ENCODE measurements at regions not wholly inside any gene's neighbourhood (a gene's known extent, or its start where the extent isn't known, plus 50 kb on each side); places are given as distances from the start of the nearest gene placed in this dataset.

GRCh38 chr6:44642349-44642748, 254.8 kb downstream of the CDC5L start:
- no peak for DNase-seq

- peak; percentile 77 for DNase-seq
These were observed 255.5 kb downstream of the CDC5L start for GRCh38 chr6:44642870-44643522.

- DNase-seq: no peak
These were observed 257.8 kb downstream of the CDC5L start for GRCh38 chr6:44645276-44645675.

DNA sequence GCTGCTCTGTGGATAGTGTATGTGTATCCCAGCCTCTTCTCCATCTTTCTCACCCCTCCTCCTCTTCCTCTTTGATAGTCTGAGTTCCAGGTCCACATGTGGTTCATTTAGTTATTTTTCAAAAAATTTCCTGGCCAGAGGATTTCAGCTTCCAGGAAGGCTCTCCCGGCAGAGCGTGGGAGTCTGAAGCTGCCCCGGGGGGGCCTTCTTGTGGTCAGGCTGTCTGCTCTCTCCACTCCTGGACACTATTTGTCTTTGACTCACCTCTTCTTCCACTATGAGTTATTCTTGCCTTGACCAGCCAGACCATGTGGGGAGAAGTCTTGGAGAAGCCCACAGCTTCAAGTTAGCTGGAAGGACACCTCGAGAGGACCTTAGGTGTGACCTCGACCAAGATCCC, 258.8 kb downstream of the CDC5L start:
- DNase-seq: no peak

- no peak for DNase-seq
These were observed 262.0 kb downstream of the CDC5L start for GRCh38 chr6:44649365-44650025.

GRCh38 chr6:44650495-44650894, 263.0 kb downstream of the CDC5L start:
- no peak for DNase-seq

DNA sequence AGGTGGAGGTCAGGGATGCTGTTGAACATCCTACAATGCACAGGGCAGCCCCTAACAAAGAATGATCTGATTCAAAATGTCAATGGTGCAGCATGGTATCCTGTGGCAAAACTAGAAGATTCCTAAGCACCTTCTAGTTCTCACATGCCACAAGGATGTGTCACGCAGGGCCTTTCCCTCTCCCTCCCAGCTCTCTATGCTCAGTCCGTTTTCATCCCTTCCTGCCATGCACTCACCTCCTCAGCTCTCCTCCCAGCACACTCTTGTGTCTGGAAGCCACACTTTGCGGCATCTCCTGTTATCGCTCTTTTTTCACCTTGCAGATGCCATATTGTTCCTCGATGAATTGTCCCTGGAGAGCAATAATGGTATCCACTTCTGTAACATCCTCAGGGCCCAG, 263.4 kb downstream of the CDC5L start:
- no peak for DNase-seq

GRCh38 chr6:44651604-44652003, 264.1 kb downstream of the CDC5L start:
- DNase-seq: no peak

- no peak for DNase-seq
These were observed 265.0 kb downstream of the CDC5L start for GRCh38 chr6:44652547-44652946.

DNA sequence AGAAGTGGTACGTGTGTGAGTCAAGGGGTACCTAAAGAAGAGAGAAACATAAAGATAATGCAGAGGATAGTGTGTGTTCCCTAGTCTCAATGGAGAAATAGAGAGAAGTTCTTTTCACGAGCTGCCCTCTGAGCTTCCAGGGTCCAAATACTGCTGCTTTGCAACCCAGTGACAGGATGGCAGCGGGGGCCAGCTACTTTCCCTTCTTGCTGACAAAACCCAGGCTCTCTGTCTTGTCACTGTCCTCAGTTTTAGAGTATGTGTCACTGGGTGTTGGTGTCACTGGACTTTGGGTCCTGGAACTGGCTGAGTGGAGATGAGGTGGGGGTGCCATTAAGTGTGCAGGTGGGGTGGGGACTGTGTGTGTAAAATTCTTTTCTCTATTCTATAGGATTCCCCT, 265.6 kb downstream of the CDC5L start:
- DNase-seq: no peak

DNA sequence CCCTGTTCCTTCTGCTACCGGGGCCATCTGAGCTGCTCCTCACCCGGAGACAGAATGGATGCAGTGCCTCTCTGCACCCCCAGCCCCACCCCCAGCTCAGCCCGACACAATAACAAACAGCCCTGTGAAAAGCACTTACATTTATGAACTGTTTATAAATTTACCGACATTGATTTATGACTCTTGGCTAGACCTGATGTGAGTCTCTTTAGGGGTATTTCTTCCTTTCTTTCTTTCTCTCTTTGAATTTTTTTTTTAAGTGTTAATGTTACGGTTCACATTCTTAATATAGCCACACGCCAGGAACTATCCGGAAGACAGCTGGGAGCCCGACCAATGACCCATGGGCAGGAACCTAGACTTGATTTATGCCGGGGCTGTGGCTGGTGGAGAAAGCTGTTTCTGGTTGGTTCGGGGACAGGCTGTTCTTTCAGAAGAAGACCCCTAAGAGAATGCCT, 266.3 kb downstream of the CDC5L start:
- no peak for DNase-seq

- DNase-seq: peak; percentile 94
These were observed 268.2 kb downstream of the CDC5L start for GRCh38 chr6:44655412-44656342.

- no peak for DNase-seq
These were observed 269.2 kb downstream of the CDC5L start for GRCh38 chr6:44656691-44657090.

- DNase-seq: no peak
These were observed 269.8 kb downstream of the CDC5L start for GRCh38 chr6:44657206-44657819.

- DNase-seq: no peak
These were observed 271.1 kb downstream of the CDC5L start for GRCh38 chr6:44658571-44658970.

- DNase-seq: no peak
These were observed 272.2 kb downstream of the CDC5L start for GRCh38 chr6:44659726-44660125.

DNA sequence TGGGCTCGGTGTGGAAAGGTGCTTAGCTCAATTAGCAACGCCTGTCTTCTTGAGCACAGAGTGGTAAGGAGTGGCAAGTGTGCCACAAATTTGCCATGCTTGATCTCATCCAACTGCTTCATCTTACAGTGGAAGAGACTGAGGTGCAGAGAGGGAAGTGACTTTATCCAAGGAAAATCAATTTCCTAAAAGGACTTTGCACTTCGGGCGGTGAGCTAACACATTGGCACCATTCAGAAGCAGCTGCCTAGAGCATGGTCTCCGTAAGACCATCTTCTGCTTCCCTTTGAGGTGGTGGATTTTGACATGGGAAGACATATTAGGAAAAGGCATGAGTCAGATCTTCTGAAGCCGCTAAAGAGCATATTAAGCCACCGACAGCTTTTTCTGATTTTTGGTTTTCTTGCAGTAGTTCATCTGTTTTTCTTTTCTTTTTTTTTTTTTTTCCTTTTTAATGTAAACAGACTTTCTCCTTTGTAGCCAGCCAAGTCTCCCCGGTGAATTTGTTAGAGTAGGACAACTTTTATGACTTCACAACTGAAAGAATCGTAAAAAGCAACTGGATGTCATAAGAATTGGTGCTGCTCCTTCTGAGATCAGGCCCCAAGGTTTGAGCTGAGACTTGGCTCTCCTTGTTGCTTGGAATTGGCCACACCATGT, 273.2 kb downstream of the CDC5L start:
- no peak for DNase-seq

DNA sequence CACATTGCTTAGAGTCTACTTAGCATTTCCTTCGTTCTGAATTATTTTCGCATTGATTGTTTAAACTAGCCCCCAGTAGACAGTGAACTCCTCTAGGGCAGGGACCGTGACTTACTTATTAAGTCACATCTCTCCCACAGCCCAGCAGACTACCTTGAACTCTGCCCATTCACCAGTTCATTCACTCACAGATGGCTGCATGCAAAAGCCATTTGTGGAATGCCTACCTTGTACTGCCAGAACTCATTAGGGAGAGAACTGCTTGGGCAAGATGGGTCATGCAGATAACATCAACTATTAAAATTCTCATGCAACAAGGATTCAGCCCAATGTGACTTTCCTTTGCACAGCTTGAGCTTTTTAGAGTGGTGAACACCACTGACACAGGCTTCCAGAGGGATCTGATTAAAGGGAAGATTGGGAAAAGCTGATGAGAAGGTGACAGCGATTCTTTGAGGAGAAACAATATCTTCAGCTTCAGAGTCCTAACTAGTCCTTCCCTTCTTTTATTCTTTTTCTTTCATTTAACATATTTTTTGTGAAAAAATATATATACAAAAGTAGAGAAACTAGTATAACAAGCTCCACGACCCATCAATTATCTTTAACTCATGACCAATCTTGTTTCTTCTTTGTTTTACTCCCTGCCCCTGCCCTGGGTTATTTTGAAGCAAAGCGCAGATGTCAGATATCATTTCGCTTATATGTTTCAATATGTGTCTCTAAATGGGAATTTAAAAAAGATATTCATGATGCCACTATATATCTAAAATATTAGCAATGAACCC, 273.9 kb downstream of the CDC5L start:
- no peak for DNase-seq

DNA sequence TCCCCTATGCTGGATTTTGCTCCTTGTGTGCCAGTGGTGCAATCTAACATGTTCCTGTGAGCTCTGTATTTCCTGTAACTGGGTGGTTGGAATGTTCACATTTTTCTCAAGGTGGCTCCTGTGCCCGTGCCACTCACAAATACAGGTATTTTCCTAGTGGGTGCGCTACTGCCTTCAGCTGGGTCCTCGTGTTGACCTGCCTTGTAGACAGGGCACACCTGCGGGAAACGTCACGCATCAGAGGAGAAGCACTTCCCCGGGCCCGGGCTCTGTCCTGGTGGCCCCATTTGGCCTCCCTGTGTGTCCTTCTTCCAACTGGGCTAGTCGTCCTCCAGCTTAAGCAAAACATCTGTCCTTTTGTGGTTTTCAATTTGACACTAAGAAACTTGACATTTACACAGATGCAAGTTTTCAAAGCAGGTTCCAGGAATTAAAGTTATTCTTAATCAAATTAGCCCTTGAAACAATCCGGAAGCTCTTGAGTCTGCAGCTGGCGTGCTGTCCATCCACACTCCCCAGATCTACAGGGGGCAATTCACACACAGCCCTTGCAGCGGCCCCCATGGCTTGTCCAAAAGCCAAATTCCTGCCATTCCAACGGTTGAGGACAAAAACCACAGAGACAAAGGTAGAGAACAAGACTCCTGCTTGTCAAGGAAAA, 275.1 kb downstream of the CDC5L start:
- no peak for DNase-seq

- no peak for DNase-seq
These were observed 276.5 kb downstream of the CDC5L start for GRCh38 chr6:44663860-44664634.

All from activated CD8-positive, alpha-beta memory T cell treated with anti-CD3 and anti-CD28 coated beads, Interleukin-2, amount 50 U/mL, for 48 hours (primary cell).